GM23248 (cell line): ENCODE measurements at regions not wholly inside any gene's neighbourhood (a gene's known extent, or its start where the extent isn't known, plus 50 kb on each side); places are given as distances from the start of the nearest gene placed in this dataset.

Source experiments
- EZH2 ChIP-seq: fragments of 200-600 bp; sonication (generic); IDR thresholded peaks from 2 replicates; pipeline ENCODE4 v1.6.1; 2018; ENCODE audit warnings: antibody characterized with exemption, mild to moderate bottlenecking; ENCODE audit not compliant: insufficient read depth, poor library complexity, severe bottlenecking
- EZH2phosphoT487 ChIP-seq: fragments of 200-600 bp; sonication (generic); IDR thresholded peaks from 2 replicates; pipeline ENCODE4 v1.6.1; 2018; ENCODE audit warnings: antibody characterized with exemption, moderate library complexity, mild to moderate bottlenecking, low read depth; ENCODE audit not compliant: insufficient read depth

- TF ChIP-seq EZH2 = no peak
- TF ChIP-seq EZH2phosphoT487 = no peak
Measured at GRCh38 chr1:223482132-223482531, 88.9 kb downstream of the CCDC185 start.
